ENCODE measurements at regions not wholly inside any gene's neighbourhood (a gene's known extent, or its start where the extent isn't known, plus 50 kb on each side); places are given as distances from the start of the nearest gene placed in this dataset.

- BruUV-seq (replicated peaks) = no TSS peak
- ATAC-seq = no peak
- Histone ChIP-seq H3K27me3 (ENCODE audit: control insufficient read depth in 1 of 2, insufficient read depth in 2 of 2, low read length in 2 of 2) (peaks cover 0 to 3% of the 10 kb centered on the region in 2 experiments; a peak in 1 of 5 replicates), H3K36me3 (replicated peaks in 1 of 2; ENCODE audit: control insufficient read depth in 1 of 2, insufficient read depth in 2 of 2, low read length in 2 of 2) (no peaks in the 10 kb centered on the region), H3K4me1 (ENCODE audit: insufficient read depth, low read length) (no peaks in the 10 kb centered on the region), H2AFZ (ENCODE audit: low read length) (no peak overlapping the region), H4K20me1 (ENCODE audit: insufficient read depth, low read length) (no peaks in the 10 kb centered on the region), H3K9ac (ENCODE audit: insufficient read depth, low read depth, low read length) (no peak overlapping the region), H3K4me3 (replicated peaks in 1 of 3; ENCODE audit: insufficient read depth in 1 of 3, low read depth in 2 of 3, low read length in 3 of 3) (no peak overlapping the region), H3K27ac (ENCODE audit: extremely low read length, insufficient read depth, low read length) (no peak overlapping the region), H3K9me3 (ENCODE audit: low read length) (no peaks in the 10 kb centered on the region), H3K4me2 (ENCODE audit: low read depth, low read length) (no peak overlapping the region), H3K79me2 (ENCODE audit: insufficient read depth, low read length) (no peaks in the 10 kb centered on the region)
- intact Hi-C loops (cut with micrococcal nuclease; ENCODE audit: unreplicated experiment) (no loop called here), in situ Hi-C loops (cut with HindIII; ENCODE audit: extremely low pct_ligation_motif_present, low pct_unique_long_range_greater_than_20kb) (no loop called here)
- no peak for DNase-seq (ENCODE audit: low spot score)
- no peak for FAIRE-seq
- WGBS (ENCODE audit: low lambda C conversion rate) = 26% methylated on average over 5 of the region's 5 CpGs
- POLR2A ChIA-PET = no interaction called here
- CTCF ChIA-PET (ENCODE audit: low intra/inter-chr PET ratio, low total read pairs) = no interaction called here
- TF ChIP-seq ZSCAN5A (CRISPR knock-in tag; IDR thresholded peaks at IDR 0.05; ENCODE audit: borderline replicate concordance) = no peak
- no peak for TF ChIP-seq YEATS4 (CRISPR knock-in tag; IDR thresholded peaks at IDR 0.05; ENCODE audit: borderline replicate concordance)
- no peak for TF ChIP-seq NFAT5 (CRISPR knock-in tag; IDR thresholded peaks at IDR 0.05)
- TF ChIP-seq ZNF879 (CRISPR knock-in tag; IDR thresholded peaks at IDR 0.05) = no peak
- no peak for TF ChIP-seq ZNF776 (CRISPR knock-in tag; IDR thresholded peaks at IDR 0.05)
- no peak for TF ChIP-seq ZNF543 (CRISPR knock-in tag; IDR thresholded peaks at IDR 0.05)
- no peak for TF ChIP-seq ELF4 (CRISPR knock-in tag; IDR thresholded peaks at IDR 0.05; ENCODE audit: borderline replicate concordance)
- no peak for TF ChIP-seq DNMT1 (CRISPR knock-in tag; IDR thresholded peaks at IDR 0.05)
- TF ChIP-seq KDM2A (CRISPR knock-in tag; IDR thresholded peaks at IDR 0.05; ENCODE audit: borderline replicate concordance, low read depth) = no peak
- TF ChIP-seq CC2D1A (CRISPR knock-in tag; IDR thresholded peaks at IDR 0.05) = no peak
- TF ChIP-seq ARID4A (CRISPR knock-in tag; IDR thresholded peaks at IDR 0.05; ENCODE audit: borderline replicate concordance) = no peak
- no peak for TF ChIP-seq ZBTB3 (CRISPR knock-in tag; IDR thresholded peaks at IDR 0.05; ENCODE audit: borderline replicate concordance, low read depth)
- no peak for TF ChIP-seq ZNF788 (CRISPR knock-in tag; IDR thresholded peaks at IDR 0.05; ENCODE audit: borderline replicate concordance)
Observed at GRCh38 chr15:57896114-57896513, 169.4 kb downstream of the ALDH1A2 start.

Data from HepG2 (cell line).